ENCODE measurements at regions not wholly inside any gene's neighbourhood (a gene's known extent, or its start where the extent isn't known, plus 50 kb on each side); places are given as distances from the start of the nearest gene placed in this dataset.

GRCh38 chr15:69828181-69828828, 269.4 kb downstream of the TLE3 start:
- no peak for DNase-seq

- no peak for DNase-seq
Observed at GRCh38 chr15:69829974-69830373, 267.7 kb downstream of the TLE3 start.

- DNase-seq = peak; percentile 56
Observed at GRCh38 chr15:69830430-69830829, 267.3 kb downstream of the TLE3 start.

DNA sequence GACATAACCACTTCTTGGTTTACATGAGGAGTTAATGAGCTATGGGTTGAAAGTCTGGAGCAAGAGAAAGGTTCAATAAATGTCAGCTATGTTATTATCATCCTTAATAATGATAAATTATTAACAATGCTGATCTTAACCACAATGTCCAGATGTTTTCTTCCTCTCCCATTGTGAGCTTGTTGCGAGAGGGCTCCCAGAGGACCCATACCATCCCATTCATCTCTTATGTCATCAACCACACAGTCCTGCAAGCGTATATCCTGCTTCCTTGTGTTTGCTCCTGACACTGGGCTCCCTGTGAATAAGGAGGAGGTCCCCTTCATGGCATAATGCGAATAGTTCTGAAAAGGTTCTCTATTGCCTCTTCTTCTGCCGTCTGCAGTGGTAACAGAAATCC, 266.8 kb downstream of the TLE3 start:
- no peak for DNase-seq

DNA sequence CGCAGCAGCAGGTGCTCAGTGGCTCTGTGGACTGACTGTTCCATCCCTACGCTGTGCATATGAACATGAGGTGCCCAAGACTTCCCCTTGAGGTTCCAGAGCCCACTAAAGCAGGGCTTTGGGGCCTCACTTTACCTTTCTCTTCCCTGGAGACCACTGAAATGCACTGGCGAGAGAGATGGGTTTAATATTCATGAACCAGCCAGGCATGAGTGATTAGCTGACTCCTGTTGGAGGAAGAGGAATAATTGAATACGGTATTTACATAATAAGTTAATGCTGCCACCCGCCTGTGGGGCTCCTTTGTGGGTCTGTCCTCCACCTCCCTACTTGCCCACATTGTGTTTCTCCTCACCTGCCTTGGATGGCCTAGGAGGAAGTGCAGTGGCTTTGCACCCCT, 263.4 kb downstream of the TLE3 start:
- DNase-seq = no peak

GRCh38 chr15:69834761-69835160, 263.0 kb downstream of the TLE3 start:
- no peak for DNase-seq

- DNase-seq = no peak
Observed at GRCh38 chr15:69836048-69836447, 261.7 kb downstream of the TLE3 start.

- no peak for DNase-seq
Observed at GRCh38 chr15:69836526-69837230, 261.0 kb downstream of the TLE3 start.

DNA sequence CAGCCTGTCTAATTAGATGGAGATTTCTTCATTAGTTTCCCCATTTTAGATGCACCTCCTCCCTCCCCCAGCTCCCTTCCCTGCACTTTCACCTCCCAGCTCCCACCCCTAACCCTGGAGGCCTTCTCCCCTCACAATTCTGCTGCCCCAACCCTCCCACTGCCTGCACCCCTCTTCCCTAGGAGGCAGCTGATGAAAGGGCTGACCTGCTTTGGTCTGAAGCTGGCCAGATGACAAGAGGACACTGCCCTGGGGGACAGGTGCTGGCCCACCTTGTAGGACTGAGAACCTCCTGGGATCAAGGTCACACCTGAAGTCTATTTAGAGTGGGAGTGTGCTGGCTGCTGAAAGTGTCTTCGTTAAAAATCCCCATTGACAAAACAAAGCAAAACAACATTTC, 259.4 kb downstream of the TLE3 start:
- no peak for DNase-seq

DNA sequence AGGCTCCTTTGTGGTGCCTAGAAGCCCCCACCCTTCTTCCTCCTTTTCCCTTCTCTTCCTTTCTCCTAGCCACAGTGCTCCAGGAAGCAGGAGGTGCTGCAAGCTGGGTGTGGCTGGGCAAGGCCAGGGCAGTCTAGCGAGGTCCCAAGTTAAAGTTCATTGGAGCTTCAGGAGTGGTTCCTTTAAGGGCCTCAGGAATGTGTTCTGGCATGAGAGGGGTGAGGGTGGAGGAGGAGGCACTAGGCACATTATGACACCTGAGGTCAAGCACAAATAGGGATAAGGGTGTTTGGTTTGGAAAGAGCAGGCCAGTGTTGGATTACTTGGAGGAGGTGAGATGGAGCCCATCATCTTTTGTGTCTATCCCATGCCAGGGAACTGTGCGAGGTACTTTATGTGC, 258.7 kb downstream of the TLE3 start:
- peak; percentile 8 for DNase-seq

GRCh38 chr15:69841113-69841828, 256.4 kb downstream of the TLE3 start:
- no peak for DNase-seq

DNA sequence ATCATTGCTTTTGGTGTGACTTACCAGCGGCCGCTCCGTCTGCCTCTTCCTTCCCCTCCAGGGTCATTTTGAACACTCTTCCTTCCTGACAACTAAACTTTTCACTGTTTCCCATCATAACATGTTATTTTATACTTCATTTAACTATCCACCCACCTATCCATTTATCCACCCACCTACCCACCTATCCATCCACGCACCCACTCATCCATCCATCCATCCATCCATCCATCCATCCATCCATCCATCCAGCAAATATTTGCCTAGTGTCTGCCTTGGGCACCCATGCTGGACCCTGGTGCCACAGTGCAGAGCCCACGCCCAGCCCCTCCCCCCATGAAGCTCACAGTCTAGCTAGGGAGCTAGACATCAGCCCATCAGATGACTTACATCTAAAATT, 254.9 kb downstream of the TLE3 start:
- no peak for DNase-seq

- no peak for DNase-seq
Observed at GRCh38 chr15:69843276-69843899, 254.3 kb downstream of the TLE3 start.

GRCh38 chr15:69843900-69844304, 253.8 kb downstream of the TLE3 start:
- no peak for DNase-seq

DNA sequence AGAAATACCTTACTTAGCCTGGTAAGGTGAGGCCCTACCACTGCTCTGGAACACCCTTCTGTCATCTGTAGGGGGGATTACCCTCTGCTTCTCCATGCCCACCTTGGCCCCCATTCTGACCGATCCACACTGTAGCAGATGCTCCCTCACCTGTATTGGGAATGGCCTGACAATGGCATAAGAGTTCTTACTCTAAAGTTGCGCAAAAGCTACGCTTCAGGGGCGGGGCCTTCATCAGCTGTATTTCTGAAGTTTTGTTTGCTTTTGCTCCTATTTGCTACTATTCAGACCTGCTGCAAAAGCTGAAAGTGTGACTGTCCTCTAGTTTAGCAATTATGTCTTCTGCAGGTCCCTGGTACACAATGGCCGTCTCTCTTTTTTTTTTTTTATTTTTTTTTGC, 252.6 kb downstream of the TLE3 start:
- DNase-seq = no peak

GRCh38 chr15:69847625-69848024, 250.1 kb downstream of the TLE3 start:
- DNase-seq = no peak

DNA sequence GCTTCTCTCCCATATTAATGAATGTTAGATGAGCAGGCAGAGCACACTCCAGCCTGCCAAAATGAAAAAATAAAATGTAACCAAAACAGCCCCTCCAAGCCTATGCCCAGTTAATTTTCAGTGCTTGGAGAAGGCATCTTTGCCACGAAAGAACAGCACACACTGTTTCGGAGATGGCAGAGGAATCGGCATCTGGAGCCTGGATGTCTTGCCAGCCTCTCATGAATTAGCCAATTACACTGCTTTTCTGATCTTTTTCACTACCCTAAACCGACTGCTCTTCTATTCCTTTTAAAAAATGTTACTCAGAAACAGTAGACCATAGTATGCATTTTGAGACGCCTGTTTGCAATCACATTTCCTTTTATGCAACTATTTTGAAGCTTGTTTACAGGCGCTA, 249.6 kb downstream of the TLE3 start:
- DNase-seq = no peak

GRCh38 chr15:69848551-69849231, 249.0 kb downstream of the TLE3 start:
- DNase-seq = no peak

DNA sequence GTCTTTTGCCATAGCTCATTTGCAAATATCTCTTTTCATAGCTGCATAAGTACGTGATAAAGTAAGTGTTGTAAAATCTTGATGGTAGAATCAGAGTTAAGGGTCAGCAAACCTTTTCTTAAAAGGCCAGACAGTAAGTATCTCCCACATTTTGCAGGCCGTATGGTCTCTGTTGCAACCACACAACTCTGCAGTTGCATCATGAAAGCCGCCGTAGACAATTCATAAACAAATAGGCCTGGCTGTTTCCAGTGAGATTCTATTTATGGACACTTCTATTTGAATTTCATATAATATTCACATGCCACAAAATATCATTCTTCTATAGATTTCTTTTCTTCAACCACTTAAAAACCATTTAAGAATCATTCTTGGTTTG, 248.5 kb downstream of the TLE3 start:
- DNase-seq = no peak

- DNase-seq = no peak
Observed at GRCh38 chr15:69852482-69852881, 245.2 kb downstream of the TLE3 start.

DNA sequence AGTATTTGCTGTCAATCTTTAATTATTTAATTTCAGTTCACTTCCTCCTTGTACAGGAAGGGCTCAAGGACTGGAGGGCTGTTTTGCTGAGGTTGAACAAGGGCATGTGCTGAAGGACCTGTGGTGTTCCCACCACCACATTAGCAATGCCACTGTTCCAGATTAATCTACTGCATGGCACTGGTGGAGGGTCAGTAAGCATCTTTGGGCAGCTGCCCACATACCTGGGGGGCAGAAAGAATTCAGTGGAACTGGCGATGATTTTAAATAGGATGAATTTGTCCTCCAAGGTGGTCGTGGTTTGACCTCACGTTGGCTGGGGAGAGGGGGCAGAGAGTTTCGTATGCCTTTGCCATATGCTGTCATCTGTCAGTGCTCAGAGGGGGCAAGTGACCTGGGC, 244.8 kb downstream of the TLE3 start:
- no peak for DNase-seq

DNA sequence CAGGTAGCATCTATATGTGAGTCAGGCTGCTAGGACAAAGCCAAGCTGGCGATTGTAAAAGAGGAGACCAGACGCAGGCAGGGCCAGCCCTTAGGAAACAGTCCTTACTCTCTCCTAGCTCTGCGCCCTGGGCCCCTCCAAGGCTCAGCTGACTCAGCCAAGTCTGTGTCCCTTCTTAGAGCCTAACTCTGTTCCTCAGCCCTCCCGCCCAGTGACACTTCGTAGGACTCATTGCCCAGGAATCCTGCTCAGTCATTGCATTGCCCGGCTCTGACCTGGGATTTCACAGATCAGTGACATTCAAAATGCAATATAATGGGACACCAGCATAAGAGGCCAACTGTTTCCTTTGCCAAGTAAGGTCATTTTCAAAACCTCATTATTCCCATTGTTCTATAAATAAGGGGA, 244.2 kb downstream of the TLE3 start:
- DNase-seq = no peak

- no peak for DNase-seq
Observed at GRCh38 chr15:69854001-69854400, 243.7 kb downstream of the TLE3 start.

All from NCI-H2029 treated with DMSO at 0.1 percent for 48 hours (cell line).